GM18520 (cell line): ENCODE measurements at regions not wholly inside any gene's neighbourhood (a gene's known extent, or its start where the extent isn't known, plus 50 kb on each side); places are given as distances from the start of the nearest gene placed in this dataset.

ENCODE experiments used
- ATAC-seq: cut with Tn5 transposase; IDR thresholded peaks from one replicate; pipeline ENCODE4 v1.9.1; 2021; ENCODE audit not compliant: unreplicated experiment

DNA sequence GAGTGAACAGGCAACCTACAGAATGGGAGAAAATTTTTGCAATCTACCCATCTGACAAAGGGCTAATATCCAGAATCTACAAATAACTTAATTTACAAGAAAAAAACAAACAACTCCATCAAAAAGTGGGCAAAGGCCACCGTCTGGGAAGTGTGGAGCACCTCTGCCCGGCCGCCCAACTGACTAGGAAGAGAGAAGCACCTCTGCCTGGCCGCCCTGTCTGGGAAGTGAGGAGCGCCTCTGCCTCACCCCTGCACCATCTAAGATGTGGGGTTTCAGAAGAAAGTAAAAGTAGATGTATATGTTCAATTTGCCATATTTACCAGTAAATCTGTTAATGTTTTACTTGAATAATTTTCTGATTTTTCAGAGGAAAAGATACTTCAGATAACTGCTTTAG is 108.1 kb upstream of the TMEM161B start:
- no peak for ATAC-seq

GRCh38 chr5:88374391-88374790 is 105.7 kb upstream of the TMEM161B start:
- ATAC-seq = no peak

- ATAC-seq = no peak
Measured at GRCh38 chr5:88370824-88371223, 102.2 kb upstream of the TMEM161B start.

DNA sequence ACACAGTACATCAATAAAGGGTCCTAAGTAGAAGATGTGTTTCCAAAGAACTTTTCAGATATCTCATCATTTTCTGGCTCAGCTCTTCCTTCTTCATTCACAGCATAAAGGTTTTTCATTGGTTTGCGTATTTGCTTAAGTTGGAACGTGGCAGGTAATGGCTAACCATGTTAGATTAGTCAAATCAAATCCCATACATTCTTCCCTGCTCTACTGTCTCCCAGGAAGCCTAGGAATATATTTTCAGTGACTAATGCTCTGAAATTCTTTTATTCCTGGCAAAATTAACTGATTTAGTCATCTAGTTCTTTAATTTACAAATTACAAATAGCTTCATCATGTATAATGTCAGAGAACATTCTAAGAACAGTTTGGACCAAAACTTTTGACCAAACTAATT is 99.6 kb upstream of the TMEM161B start:
- no peak for ATAC-seq

DNA sequence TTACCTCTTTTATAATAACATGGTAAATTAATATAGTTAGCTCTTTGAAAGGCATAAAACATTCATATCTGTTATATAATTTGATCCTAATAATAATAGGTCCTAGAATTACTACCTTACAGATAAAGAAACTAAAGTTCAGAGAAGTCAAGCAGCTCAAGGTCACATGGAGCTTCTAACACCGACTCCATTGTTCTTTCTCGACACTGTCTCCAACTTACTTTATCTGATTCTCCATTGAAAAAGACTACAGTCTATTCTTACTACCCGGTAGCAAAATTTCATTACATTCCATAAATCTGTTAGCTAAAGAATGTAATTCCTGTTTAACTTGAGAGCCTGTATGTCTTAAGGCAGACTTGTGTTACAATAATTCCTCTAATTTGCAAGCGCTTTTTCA is 96.3 kb upstream of the TMEM161B start:
- ATAC-seq = no peak

DNA sequence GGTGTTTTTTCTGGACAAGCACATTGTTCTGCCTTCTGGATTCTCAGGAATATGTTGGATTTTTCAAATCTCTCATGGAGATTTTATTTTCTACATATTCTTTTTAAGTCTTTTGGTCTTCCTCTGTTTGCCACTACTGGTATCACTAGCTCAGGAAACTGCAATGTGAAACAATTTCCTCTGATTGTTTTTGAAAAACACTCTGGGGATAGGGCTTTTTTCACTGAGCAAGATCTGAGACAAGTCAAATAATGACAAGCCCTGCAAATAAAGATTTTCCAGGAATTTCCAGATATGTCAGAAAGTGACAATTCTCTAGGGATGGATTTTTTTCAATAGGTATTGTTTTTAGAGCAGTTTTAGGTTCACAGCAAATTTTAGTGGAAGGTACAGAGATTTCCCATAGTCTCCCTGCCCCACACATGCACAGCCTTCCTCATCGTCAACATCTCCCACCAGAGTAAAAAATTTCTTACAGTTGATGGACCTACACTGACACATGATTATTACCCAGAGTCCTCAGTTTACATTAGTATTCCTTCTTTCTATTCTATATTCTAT is 86.9 kb upstream of the TMEM161B start:
- ATAC-seq = no peak

- ATAC-seq = no peak
Measured at GRCh38 chr5:88325868-88326267, 57.2 kb upstream of the TMEM161B start.

GRCh38 chr5:88322785-88323184 is 54.1 kb upstream of the TMEM161B start:
- ATAC-seq = no peak
